ENCODE measurements at regions not wholly inside any gene's neighbourhood (a gene's known extent, or its start where the extent isn't known, plus 50 kb on each side); places are given as distances from the start of the nearest gene placed in this dataset.

GRCh38 chr18:68034296-68034695 is 517.8 kb upstream of the DSEL start:
- TF ChIP-seq POLR2AphosphoS5 (IDR thresholded peaks at IDR 0.05; ENCODE audit: low read depth, low read length) (no peak), REST (IDR thresholded peaks at IDR 0.05; ENCODE audit: insufficient read depth in 1 of 2, low read depth in 2 of 2, low read length in 2 of 2) (no peak), TAF1 (IDR thresholded peaks at IDR 0.05; ENCODE audit: borderline replicate concordance, insufficient read depth, low read length) (no peak), SIN3A (IDR thresholded peaks at IDR 0.05; ENCODE audit: borderline replicate concordance, insufficient read depth, low read length) (no peak), FOXP2 (optimal IDR thresholded peaks at IDR 0.05; ENCODE audit: borderline replicate concordance, extremely low read depth, extremely low read length, insufficient read depth) (no peak)
